HCT116 (cell line): ENCODE measurements at regions not wholly inside any gene's neighbourhood (a gene's known extent, or its start where the extent isn't known, plus 50 kb on each side); places are given as distances from the start of the nearest gene placed in this dataset.

ENCODE experiments used
- ATAC-seq: fragments of 200-7000 bp; cut with Tn5 transposase; 2 replicates; pipeline ENCODE4 v1.9.1; 2020; ENCODE audit warnings: mild to moderate bottlenecking, moderate library complexity
- BruUV-seq: library from RNA; stranded (reverse); fragments of 400-500 nt; replicated peaks from 2 replicates; lab custom pipeline; 2021; lab: Mats Ljungman, UMichigan
- CTCF ChIA-PET: fragments of 300-600 bp; sonication (Branson Sonifier 250); formaldehyde crosslinking; loops from one replicate; lab custom pipeline; 2021; ENCODE audit warnings: antibody characterized with exemption; lab: Charles Lee
- POLR2A ChIA-PET: fragments of 300-600, 350-600 bp; sonication (Branson Sonifier 250); formaldehyde crosslinking; loops from one replicate; lab custom pipeline; 2021; ENCODE audit warnings: antibody characterized with exemption; lab: Charles Lee
- RAD21 ChIA-PET, 2 experiments: fragments of 300-600 bp; sonication (Branson Sonifier 250); formaldehyde crosslinking; loops; one replicate each; lab custom pipeline; 2023; ENCODE audit warnings: low total read pairs in 2 of 2; ENCODE audit not compliant: uncharacterized antibody in 2 of 2, unreplicated experiment in 2 of 2, low non-redundant PET in 1 of 2; lab: Charles Lee
- DNase-seq: peaks from one replicate; pipeline ENCODE4 v3.0.0-alpha.2; 2010; ENCODE audit warnings: low read depth, low spot score
- H2AFZ ChIP-seq: fragments of 200-600 bp; shearing (Covaris generic), sonication (generic); 2 replicates; pipeline ENCODE4 v1.6.1; 2017; ENCODE audit warnings: low read depth, mixed run types, mixed read lengths, antibody characterized with exemption, low read length; ENCODE audit not compliant: poor library complexity, severe bottlenecking
- H3K27ac ChIP-seq: 2 replicates; pipeline ENCODE4 v1.5.1; 2012; ENCODE audit warnings: low read depth, low read length
- H3K27me3 ChIP-seq: fragments of 200-600 bp; sonication (generic); 2 replicates; pipeline ENCODE4 v1.6.1; 2016; ENCODE audit warnings: mixed run types, low read length, mixed read lengths; ENCODE audit not compliant: insufficient read depth
- H3K36me3 ChIP-seq, 2 experiments: fragments of 200-500 bp in 1 of 2; fragments of 200-600 bp in 1 of 2; sonication (Bioruptor generic) in 1 of 2; sonication (generic) in 1 of 2; 2 replicates each; pipeline versions ENCODE4 v1.5.1 to v1.6.1; 2014 to 2016; ENCODE audit warnings: low read length in 2 of 2, inconsistent platforms in 1 of 2, mixed read lengths in 1 of 2, mixed run types in 1 of 2; ENCODE audit not compliant: insufficient read depth in 2 of 2, control insufficient read depth in 1 of 2
- H3K4me1 ChIP-seq, 2 experiments: fragments of 200-600 bp in 1 of 2; sonication (generic) in 1 of 2; 2 replicates each; pipeline versions ENCODE4 v1.5.1 to v1.6.1; 2012 to 2017; ENCODE audit warnings: low read length in 2 of 2, inconsistent platforms in 1 of 2, mild to moderate bottlenecking in 1 of 2, mixed read lengths in 1 of 2, mixed run types in 1 of 2, moderate library complexity in 1 of 2; ENCODE audit not compliant: insufficient read depth in 2 of 2, control insufficient read depth in 1 of 2
- H3K4me2 ChIP-seq: fragments of 200-600 bp; sonication (generic); 2 replicates; pipeline ENCODE4 v1.6.1; 2017; ENCODE audit warnings: mixed run types, low read length, mixed read lengths
- H3K4me3 ChIP-seq, 2 experiments: fragments of 200-600 bp in 1 of 2; sonication (generic) in 1 of 2; replicated peaks in 1 of 2; 2 replicates each; pipeline ENCODE4 v1.5.1; 2011 to 2016; ENCODE audit warnings: low read length in 2 of 2, control low read depth in 1 of 2, low read depth in 1 of 2, mild to moderate bottlenecking in 1 of 2, mixed read lengths in 1 of 2, mixed run types in 1 of 2
- H3K79me2 ChIP-seq: fragments of 200-600 bp; sonication (generic); 2 replicates; pipeline ENCODE4 v1.6.1; 2017; ENCODE audit warnings: mild to moderate bottlenecking, mixed run types, low read length, moderate library complexity, mixed read lengths; ENCODE audit not compliant: insufficient read depth
- H3K9ac ChIP-seq: fragments of 200-600 bp; sonication (generic); 2 replicates; pipeline ENCODE4 v1.6.1; 2016; ENCODE audit warnings: low read length, mixed read lengths
- H3K9me2 ChIP-seq: fragments of 200-600 bp; sonication (generic), shearing (Covaris generic); 2 replicates; pipeline ENCODE4 v1.6.1; 2017; ENCODE audit warnings: mixed run types, mild to moderate bottlenecking, moderate library complexity; ENCODE audit not compliant: insufficient read depth
- H3K9me3 ChIP-seq, 2 experiments: fragments of 200-500 bp in 1 of 2; fragments of 200-600 bp in 1 of 2; sonication (Bioruptor generic) in 1 of 2; sonication (generic) in 1 of 2; 2 replicates each; pipeline ENCODE4 v1.6.1; 2014 to 2017; ENCODE audit warnings: low read length in 2 of 2, mixed read lengths in 2 of 2, inconsistent platforms in 1 of 2, low read depth in 1 of 2, mild to moderate bottlenecking in 1 of 2, mixed run types in 1 of 2, moderate library complexity in 1 of 2; ENCODE audit not compliant: control insufficient read depth in 1 of 2, insufficient read depth in 1 of 2
- H4K20me1 ChIP-seq: fragments of 200-600 bp; sonication (generic), shearing (Covaris generic); 2 replicates; pipeline ENCODE4 v1.6.1; 2017; ENCODE audit warnings: mixed run types, mild to moderate bottlenecking, moderate library complexity; ENCODE audit not compliant: insufficient read depth
- EGR1 ChIP-seq: IDR thresholded peaks from 2 replicates; pipeline ENCODE4 v1.6.1; 2012; ENCODE audit warnings: low read depth
- JUND ChIP-seq: IDR thresholded peaks from 2 replicates; pipeline ENCODE4 v1.6.1; 2012
- POLR2AphosphoS5 ChIP-seq: IDR thresholded peaks from 2 replicates; pipeline ENCODE4 v1.6.1; 2011; ENCODE audit warnings: mild to moderate bottlenecking, low read depth, low read length, moderate library complexity
- RAD21 ChIP-seq: IDR thresholded peaks from 2 replicates; pipeline ENCODE4 v1.6.1; 2012; ENCODE audit warnings: low read depth, mild to moderate bottlenecking
- SIN3A ChIP-seq: IDR thresholded peaks from 2 replicates; pipeline ENCODE4 v1.6.1; 2012; ENCODE audit warnings: low read depth
- ZBTB33 ChIP-seq: IDR thresholded peaks from 2 replicates; pipeline ENCODE4 v1.6.1; 2011; ENCODE audit warnings: mild to moderate bottlenecking, low read length, moderate library complexity; ENCODE audit not compliant: insufficient replicate concordance; ENCODE audit errors: extremely low read depth
- ZFX ChIP-seq: fragments of 450-650 bp; IDR thresholded peaks from 2 replicates; pipeline ENCODE4 v1.6.1; 2017
- intact Hi-C: fragments of 100-400 bp; cut with micrococcal nuclease; formaldehyde crosslinking; loops from 2 replicates; pipeline ENCODE4 v1.10.0; 2022

DNA sequence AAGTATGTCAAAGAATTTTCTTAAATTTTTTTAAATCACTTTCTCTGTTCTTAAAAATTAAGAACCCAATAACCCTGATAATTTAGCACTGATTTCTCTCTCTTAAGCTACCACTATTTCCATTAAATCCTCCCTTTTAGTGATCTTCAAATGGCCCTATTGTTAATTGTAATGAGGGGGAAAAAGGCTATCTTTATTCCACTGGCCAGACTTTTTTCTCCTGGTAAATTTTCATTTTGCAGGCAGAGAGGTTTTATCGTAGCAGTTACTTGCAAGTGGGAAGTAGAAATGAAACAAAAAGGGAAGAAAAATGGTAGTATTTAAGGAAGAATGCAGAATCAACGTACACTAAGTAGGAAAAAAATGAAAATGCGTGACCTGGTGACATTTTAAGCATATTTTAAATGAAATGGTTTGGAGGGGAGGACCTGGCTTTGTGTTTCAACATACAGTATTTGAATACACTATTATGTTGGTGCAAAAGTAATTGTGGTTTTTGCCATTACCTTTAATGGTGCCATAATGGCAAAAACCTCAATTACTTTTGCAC, 224.9 kb downstream of the TANC2 start:
- H4K20me1 ChIP-seq: no peaks in the 10 kb centered on the region

GRCh38 chr17:63191610-63192009, 225.6 kb downstream of the TANC2 start:
- no peaks in the 10 kb centered on the region for H3K79me2 ChIP-seq
- ChIA-PET POLR2A (no interaction called here), RAD21 (no interaction called here), CTCF (no interaction called here)
- no peaks in the 10 kb centered on the region for H3K27me3 ChIP-seq
- intact Hi-C loops: no loop called here
- H3K36me3 ChIP-seq: 0 out of 4 replicates have a peak, but pooled peaks cover 0 to 3% of the 10 kb centered on the region in 2 experiments
- H3K4me2 ChIP-seq: no peak overlapping the region
- no peak for ATAC-seq
- BruUV-seq: no TSS peak
- H2AFZ ChIP-seq: no peak overlapping the region
- no peaks in the 10 kb centered on the region for H3K9me3 ChIP-seq
- H3K27ac ChIP-seq: no peak overlapping the region
- no peak overlapping the region for H3K4me3 ChIP-seq
- no peaks in the 10 kb centered on the region for H4K20me1 ChIP-seq
- no peak overlapping the region for H3K9ac ChIP-seq
- no peak for DNase-seq
- no peaks in the 10 kb centered on the region for H3K9me2 ChIP-seq
- H3K4me1 ChIP-seq: peaks cover 0 to 17% of the 10 kb centered on the region in 2 experiments; a peak in 2 of 4 replicates
- no peak for TF ChIP-seq RAD21
- TF ChIP-seq EGR1: no peak
- no peak for TF ChIP-seq ZBTB33

More for the DNA sequence above, 224.9 kb downstream of the TANC2 start:
- ChIA-PET RAD21 (no interaction called here), CTCF (no interaction called here), POLR2A (no interaction called here)
- TF ChIP-seq ZFX: no peak
- no peak for TF ChIP-seq POLR2AphosphoS5
- no peak for TF ChIP-seq JUND
- no peak for TF ChIP-seq RAD21
- TF ChIP-seq SIN3A: no peak
- Histone ChIP-seq H3K27me3 (no peaks in the 10 kb centered on the region), H3K4me1 (peaks cover 0 to 17% of the 10 kb centered on the region in 2 experiments; a peak in 2 of 4 replicates), H3K4me2 (no peak overlapping the region), H3K27ac (no peak overlapping the region), H3K79me2 (no peaks in the 10 kb centered on the region), H3K9ac (no peak overlapping the region), H2AFZ (no peak overlapping the region), H3K36me3 (0 out of 4 replicates have a peak, but pooled peaks cover 0 to 3% of the 10 kb centered on the region in 2 experiments), H3K9me3 (no peaks in the 10 kb centered on the region), H3K9me2 (no peaks in the 10 kb centered on the region), H3K4me3 (no peak overlapping the region)
- intact Hi-C loops: no loop called here
- BruUV-seq: no TSS peak
- no peak for DNase-seq
- ATAC-seq: no peak
